GM23248 (cell line): ENCODE measurements at regions not wholly inside any gene's neighbourhood (a gene's known extent, or its start where the extent isn't known, plus 50 kb on each side); places are given as distances from the start of the nearest gene placed in this dataset.

ENCODE experiments used
- DNase-seq: peaks from one replicate; pipeline ENCODE4 v3.0.0-alpha.2; 2015
- H2AFZ ChIP-seq: fragments of 200-600 bp; sonication (generic); 2 replicates; pipeline ENCODE4 v1.6.1; 2016; ENCODE audit warnings: antibody characterized with exemption
- H3F3A ChIP-seq: fragments of 200-600 bp; sonication (generic); 2 replicates; pipeline ENCODE4 v1.6.1; 2016; ENCODE audit warnings: mild to moderate bottlenecking, antibody characterized with exemption, mixed run types; ENCODE audit not compliant: insufficient read depth
- H3K27ac ChIP-seq: fragments of 200-600 bp; sonication (generic); 2 replicates; pipeline ENCODE4 v1.5.1; 2016; ENCODE audit warnings: mild to moderate bottlenecking
- H3K27me3 ChIP-seq: fragments of 200-600 bp; sonication (generic); replicated peaks from 2 replicates; pipeline ENCODE4 v1.6.1; 2016; ENCODE audit warnings: mild to moderate bottlenecking; ENCODE audit not compliant: insufficient read depth
- H3K36me3 ChIP-seq: fragments of 200-600 bp; sonication (generic); 2 replicates; pipeline ENCODE4 v1.6.1; 2016; ENCODE audit warnings: low read depth, mild to moderate bottlenecking
- H3K4me1 ChIP-seq: fragments of 200-600 bp; sonication (generic); 2 replicates; pipeline ENCODE4 v1.6.1; 2016; ENCODE audit warnings: mild to moderate bottlenecking; ENCODE audit not compliant: insufficient read depth
- H3K4me2 ChIP-seq: fragments of 200-600 bp; sonication (generic); one replicate; pipeline ENCODE4 v1.6.1; 2016; ENCODE audit warnings: mild to moderate bottlenecking; ENCODE audit not compliant: unreplicated experiment
- H3K4me3 ChIP-seq: fragments of 200-600 bp; sonication (generic); 2 replicates; pipeline ENCODE4 v1.5.1; 2016; ENCODE audit warnings: mild to moderate bottlenecking
- H3K79me2 ChIP-seq: fragments of 200-600 bp; sonication (generic); 2 replicates; pipeline ENCODE4 v1.6.1; 2016; ENCODE audit warnings: mild to moderate bottlenecking; ENCODE audit not compliant: insufficient read depth
- H3K9ac ChIP-seq: fragments of 200-600 bp; sonication (generic); 2 replicates; pipeline ENCODE4 v1.6.1; 2016; ENCODE audit warnings: mild to moderate bottlenecking
- H3K9me2 ChIP-seq: fragments of 200-600 bp; sonication (generic); 2 replicates; pipeline ENCODE4 v1.6.1; 2016; ENCODE audit warnings: mixed run types, mild to moderate bottlenecking, moderate library complexity; ENCODE audit not compliant: insufficient read depth
- H3K9me3 ChIP-seq: fragments of 200-600 bp; sonication (generic); one replicate; pipeline ENCODE4 v1.6.1; 2017; ENCODE audit warnings: low read depth
- H4K20me1 ChIP-seq: fragments of 200-600 bp; sonication (generic); 2 replicates; pipeline ENCODE4 v1.6.0; 2016; ENCODE audit not compliant: insufficient read depth
- EZH2 ChIP-seq: fragments of 200-600 bp; sonication (generic); IDR thresholded peaks from 2 replicates; pipeline ENCODE4 v1.6.1; 2018; ENCODE audit warnings: antibody characterized with exemption, mild to moderate bottlenecking; ENCODE audit not compliant: insufficient read depth, poor library complexity, severe bottlenecking
- EZH2phosphoT487 ChIP-seq: fragments of 200-600 bp; sonication (generic); IDR thresholded peaks from 2 replicates; pipeline ENCODE4 v1.6.1; 2018; ENCODE audit warnings: antibody characterized with exemption, moderate library complexity, mild to moderate bottlenecking, low read depth; ENCODE audit not compliant: insufficient read depth
- WGBS, 2 experiments: methylation state at CpG; one replicate each; pipeline ENCODE4 v1.1.6; 2015 to 2017; ENCODE audit warnings: low lambda C conversion rate in 2 of 2, low coverage in 1 of 2; ENCODE audit errors: missing lambda C conversion rate in 2 of 2; 5-methylcytosine and 5-hydroxymethylcytosine counted together
- in situ Hi-C: fragments of 300-500 bp; cut with MboI; formaldehyde crosslinking; loops from 2 replicates; pipeline ENCODE4 v1.15.0; 2020

- TF ChIP-seq EZH2 (no peak), EZH2phosphoT487 (no peak)
- DNase-seq, result no peak
- no peaks in the 10 kb centered on the region for H3K9me2 ChIP-seq
- no peaks in the 10 kb centered on the region for H3K36me3 ChIP-seq
- H3K9me3 ChIP-seq, result no peaks in the 10 kb centered on the region
- H3K27ac ChIP-seq, result no peak overlapping the region
- peaks cover 10% of the 10 kb centered on the region for H3K4me1 ChIP-seq
- 72 to 80% methylated on average over 1 of the region's 1 CpG for WGBS, 2 experiments
- no peak overlapping the region for H3K4me3 ChIP-seq
- H3K9ac ChIP-seq, result no peak overlapping the region
- in situ Hi-C loops, result no loop called here
- no peak overlapping the region for H3K4me2 ChIP-seq
- H3F3A ChIP-seq, result no peaks in the 10 kb centered on the region
- H4K20me1 ChIP-seq, result no peaks in the 10 kb centered on the region
- H3K27me3 ChIP-seq, result no peaks in the 10 kb centered on the region
- H2AFZ ChIP-seq, result no peak overlapping the region
- no peaks in the 10 kb centered on the region for H3K79me2 ChIP-seq
Observed at GRCh38 chr5:93675460-93676450, 65.6 kb downstream of the POU5F2 start.

GRCh38 chr5:93674866-93675459 lies 66.4 kb downstream of the POU5F2 start:
- TF ChIP-seq EZH2phosphoT487 (no peak), EZH2 (no peak)

GRCh38 chr5:93674138-93674537 lies 67.3 kb downstream of the POU5F2 start:
- DNase-seq, result no peak
- H3K9me2 ChIP-seq, result no peaks in the 10 kb centered on the region
- no peaks in the 10 kb centered on the region for H3F3A ChIP-seq
- WGBS, 2 experiments, result 83 to 88% methylated on average over 5 of the region's 5 CpGs
- no peak overlapping the region for H3K4me2 ChIP-seq
- no peaks in the 10 kb centered on the region for H3K79me2 ChIP-seq
- H3K36me3 ChIP-seq, result no peaks in the 10 kb centered on the region
- TF ChIP-seq EZH2phosphoT487 (no peak), EZH2 (no peak)
- no peak overlapping the region for H2AFZ ChIP-seq
- no peak overlapping the region for H3K9ac ChIP-seq
- no peaks in the 10 kb centered on the region for H3K27me3 ChIP-seq
- H3K9me3 ChIP-seq, result no peaks in the 10 kb centered on the region
- no peak overlapping the region for H3K4me3 ChIP-seq
- no peak overlapping the region for H3K27ac ChIP-seq
- peaks cover 10% of the 10 kb centered on the region for H3K4me1 ChIP-seq
- H4K20me1 ChIP-seq, result no peaks in the 10 kb centered on the region
- in situ Hi-C loops, result no loop called here

More at GRCh38 chr5:93674866-93675459, 66.4 kb downstream of the POU5F2 start:
- in situ Hi-C loops, result no loop called here
- Histone ChIP-seq H3K27ac (no peak overlapping the region), H3K27me3 (no peaks in the 10 kb centered on the region), H3K9ac (no peak overlapping the region), H3K79me2 (no peaks in the 10 kb centered on the region), H4K20me1 (no peaks in the 10 kb centered on the region), H3K36me3 (no peaks in the 10 kb centered on the region), H3K4me2 (no peak overlapping the region), H3K9me2 (no peaks in the 10 kb centered on the region), H3K4me1 (peaks cover 10% of the 10 kb centered on the region), H2AFZ (no peak overlapping the region), H3K9me3 (no peaks in the 10 kb centered on the region), H3F3A (no peaks in the 10 kb centered on the region), H3K4me3 (no peak overlapping the region)
- WGBS, 2 experiments, result 50 to 52% methylated on average over 1 of the region's 1 CpG
- DNase-seq, result no peak

- no peaks in the 10 kb centered on the region for H3K79me2 ChIP-seq
- H3K27me3 ChIP-seq, result no peaks in the 10 kb centered on the region
- H3K4me2 ChIP-seq, result no peak overlapping the region
- H4K20me1 ChIP-seq, result no peaks in the 10 kb centered on the region
- in situ Hi-C loops, result no loop called here
- no peaks in the 10 kb centered on the region for H3K36me3 ChIP-seq
- no peak overlapping the region for H3K4me3 ChIP-seq
- peaks cover 10% of the 10 kb centered on the region for H3K4me1 ChIP-seq
- no peaks in the 10 kb centered on the region for H3K9me2 ChIP-seq
- H3K9me3 ChIP-seq, result no peaks in the 10 kb centered on the region
- no peak for DNase-seq
- WGBS, 2 experiments, result 91 to 92% methylated on average over 4 of the region's 4 CpGs
- no peaks in the 10 kb centered on the region for H3F3A ChIP-seq
- H2AFZ ChIP-seq, result no peak overlapping the region
- no peak overlapping the region for H3K27ac ChIP-seq
- TF ChIP-seq EZH2 (no peak), EZH2phosphoT487 (no peak)
- H3K9ac ChIP-seq, result no peak overlapping the region
Observed at GRCh38 chr5:93673316-93673954, 68.0 kb downstream of the POU5F2 start.
